LoVo (cell line): ENCODE measurements at regions not wholly inside any gene's neighbourhood (a gene's known extent, or its start where the extent isn't known, plus 50 kb on each side); places are given as distances from the start of the nearest gene placed in this dataset.
"Not testable (repeated sequence)": the region's sequence is repeated elsewhere in the genome, so short reads cannot be mapped to it uniquely, and the experiment has no call there.

Source experiments
- DNase-seq: peaks from one replicate; pipeline ENCODE4 v3.0.0-alpha.2; 2016; ENCODE audit warnings: low spot score

- DNase-seq: no peak
Measured at GRCh38 chr10:120111628-120112027, 219.1 kb downstream of the SEC23IP start.

- no peak for DNase-seq
Measured at GRCh38 chr10:120112809-120113208, 220.3 kb downstream of the SEC23IP start.

GRCh38 chr10:120115959-120116358 lies 223.4 kb downstream of the SEC23IP start:
- no peak for DNase-seq

GRCh38 chr10:120121768-120122167 lies 229.2 kb downstream of the SEC23IP start:
- DNase-seq: no peak

GRCh38 chr10:120131183-120131582 lies 238.7 kb downstream of the SEC23IP start:
- peak; percentile 4 for DNase-seq

- DNase-seq: no peak
Measured at GRCh38 chr10:120132811-120133210, 240.3 kb downstream of the SEC23IP start.

- DNase-seq: no peak
Measured at GRCh38 chr10:120138689-120139088, 246.2 kb downstream of the SEC23IP start.

GRCh38 chr10:120145107-120145506 lies 252.6 kb downstream of the SEC23IP start:
- no peak for DNase-seq

GRCh38 chr10:120156614-120157274 lies 264.2 kb downstream of the SEC23IP start:
- no peak for DNase-seq

- DNase-seq: no peak
Measured at GRCh38 chr10:120161111-120161510, 268.6 kb downstream of the SEC23IP start.

- no peak for DNase-seq
Measured at GRCh38 chr10:120162471-120162870, 269.9 kb downstream of the SEC23IP start.

GRCh38 chr10:120172356-120172755 lies 279.8 kb downstream of the SEC23IP start:
- no peak for DNase-seq

GRCh38 chr10:120174491-120174890 lies 282.0 kb downstream of the SEC23IP start:
- no peak for DNase-seq

- no peak for DNase-seq
Measured at GRCh38 chr10:120177330-120177729, 279.7 kb upstream of the PLPP4 start.

- DNase-seq: no peak
Measured at GRCh38 chr10:120180160-120180559, 276.9 kb upstream of the PLPP4 start.

- no peak for DNase-seq
Measured at GRCh38 chr10:120181154-120181553, 275.9 kb upstream of the PLPP4 start.

GRCh38 chr10:120182431-120182830 lies 274.6 kb upstream of the PLPP4 start:
- DNase-seq: no peak

- DNase-seq: no peak
Measured at GRCh38 chr10:120183546-120183945, 273.5 kb upstream of the PLPP4 start.

- DNase-seq: no peak
Measured at GRCh38 chr10:120184547-120185337, 272.3 kb upstream of the PLPP4 start.

- DNase-seq: no peak
Measured at GRCh38 chr10:120186506-120186905, 270.5 kb upstream of the PLPP4 start.

- DNase-seq: not testable (repeated sequence)
Measured at GRCh38 chr10:120187168-120187567, 269.9 kb upstream of the PLPP4 start.

- no peak for DNase-seq
Measured at GRCh38 chr10:120188950-120189349, 268.1 kb upstream of the PLPP4 start.

- DNase-seq: no peak
Measured at GRCh38 chr10:120195984-120196712, 260.9 kb upstream of the PLPP4 start.
